Calu3 (cell line): ENCODE measurements at regions not wholly inside any gene's neighbourhood (a gene's known extent, or its start where the extent isn't known, plus 50 kb on each side); places are given as distances from the start of the nearest gene placed in this dataset.

Experiments
- BruUV-seq: library from RNA; stranded (reverse); fragments of 400-500 nt; replicated peaks from 2 replicates; lab custom pipeline; 2021; lab: Mats Ljungman, UMichigan
- CTCF ChIA-PET: fragments of 300-600 bp; sonication (Branson Sonifier 250); formaldehyde crosslinking; loops from one replicate; lab custom pipeline; 2022; ENCODE audit warnings: antibody characterized with exemption; lab: Charles Lee
- DNase-seq: peaks from one replicate; pipeline ENCODE4 v3.0.0; 2022
- H3K27ac Mint-ChIP-seq: one replicate; pipeline ENCODE4 v1.8.0; 2022; ENCODE audit warnings: mixed read lengths; ENCODE audit not compliant: unreplicated experiment
- H3K27me3 Mint-ChIP-seq: one replicate; pipeline ENCODE4 v1.8.0; 2022; ENCODE audit warnings: mixed read lengths; ENCODE audit not compliant: unreplicated experiment
- H3K36me3 Mint-ChIP-seq: one replicate; pipeline ENCODE4 v1.8.0; 2022; ENCODE audit warnings: mild to moderate bottlenecking, moderate library complexity, mixed read lengths; ENCODE audit not compliant: insufficient read depth, unreplicated experiment
- H3K4me1 Mint-ChIP-seq: one replicate; pipeline ENCODE4 v1.8.0; 2022; ENCODE audit warnings: mild to moderate bottlenecking, low read depth, mixed read lengths; ENCODE audit not compliant: unreplicated experiment
- H3K4me3 Mint-ChIP-seq: one replicate; pipeline ENCODE4 v1.8.0; 2022; ENCODE audit warnings: mild to moderate bottlenecking, low read depth, moderate library complexity, mixed read lengths; ENCODE audit not compliant: unreplicated experiment
- H3K9me3 Mint-ChIP-seq: one replicate; pipeline ENCODE4 v1.8.0; 2022; ENCODE audit warnings: low read depth, mixed read lengths; ENCODE audit not compliant: unreplicated experiment
- CTCF ChIP-seq: fragments of 200-600 bp; IDR thresholded peaks from one replicate; pipeline ENCODE4 v1.8.0; 2022; ENCODE audit warnings: antibody characterized with exemption; ENCODE audit not compliant: unreplicated experiment
- intact Hi-C: fragments of 100-400 bp; cut with micrococcal nuclease; formaldehyde crosslinking; loops from one replicate; pipeline ENCODE4 v1.10.0; 2022; ENCODE audit not compliant: unreplicated experiment

GRCh38 chr13:103312467-103312866 is 246.2 kb upstream of the SLC10A2 start:
- BruUV-seq: no TSS peak
- Mint-ChIP-seq H3K4me3 (no peak overlapping the region), H3K9me3 (peaks cover 5% of the 10 kb centered on the region), H3K27me3 (no peaks in the 10 kb centered on the region), H3K4me1 (no peaks in the 10 kb centered on the region), H3K36me3 (no peaks in the 10 kb centered on the region), H3K27ac (no peak overlapping the region)
- DNase-seq: no peak
- intact Hi-C loops: no loop called here
- CTCF ChIA-PET: no interaction called here
- no peak for TF ChIP-seq CTCF

- DNase-seq: no peak
- intact Hi-C loops: no loop called here
- Mint-ChIP-seq H3K4me1 (no peaks in the 10 kb centered on the region), H3K27me3 (no peaks in the 10 kb centered on the region), H3K27ac (no peak overlapping the region), H3K4me3 (no peak overlapping the region), H3K36me3 (no peaks in the 10 kb centered on the region), H3K9me3 (peaks cover 5% of the 10 kb centered on the region)
- no peak for TF ChIP-seq CTCF
- BruUV-seq: no TSS peak
- CTCF ChIA-PET: no interaction called here
These were observed 242.4 kb upstream of the SLC10A2 start for GRCh38 chr13:103308667-103309066.

- no TSS peak for BruUV-seq
- intact Hi-C loops: no loop called here
- H3K4me1 Mint-ChIP-seq: no peaks in the 10 kb centered on the region
- no peaks in the 10 kb centered on the region for H3K27me3 Mint-ChIP-seq
- CTCF ChIA-PET: no interaction called here
- no peak overlapping the region for H3K27ac Mint-ChIP-seq
- peaks cover 5% of the 10 kb centered on the region for H3K9me3 Mint-ChIP-seq
- H3K4me3 Mint-ChIP-seq: no peak overlapping the region
- no peaks in the 10 kb centered on the region for H3K36me3 Mint-ChIP-seq
- no peak for TF ChIP-seq CTCF
- DNase-seq: no peak
These were observed 239.9 kb upstream of the SLC10A2 start for GRCh38 chr13:103306163-103306562.

GRCh38 chr13:103303078-103303651 is 236.9 kb upstream of the SLC10A2 start:
- H3K4me3 Mint-ChIP-seq: no peak overlapping the region
- intact Hi-C loops: no loop called here
- CTCF ChIA-PET: no interaction called here
- no peak for DNase-seq
- no TSS peak for BruUV-seq
- H3K36me3 Mint-ChIP-seq: no peaks in the 10 kb centered on the region
- H3K9me3 Mint-ChIP-seq: peaks cover 2% of the 10 kb centered on the region
- TF ChIP-seq CTCF: no peak
- H3K27me3 Mint-ChIP-seq: no peaks in the 10 kb centered on the region
- H3K27ac Mint-ChIP-seq: no peak overlapping the region
- H3K4me1 Mint-ChIP-seq: no peaks in the 10 kb centered on the region
